Endothelial cell of umbilical vein (primary cell): ENCODE measurements at regions not wholly inside any gene's neighbourhood (a gene's known extent, or its start where the extent isn't known, plus 50 kb on each side); places are given as distances from the start of the nearest gene placed in this dataset.

Experiments used
- BruUV-seq: library from RNA; stranded (reverse); fragments of 400-500 nt; replicated peaks from 2 replicates; lab custom pipeline; 2021; lab: Mats Ljungman, UMichigan
- CTCF ChIA-PET: fragments of 300-600, 350-600 bp; sonication (Branson Sonifier 250); formaldehyde crosslinking; loops from one replicate; lab custom pipeline; 2021; ENCODE audit warnings: antibody characterized with exemption, inconsistent platforms; lab: Charles Lee
- POLR2A ChIA-PET: fragments of 300-600, 350-600 bp; sonication (Branson Sonifier 250); formaldehyde crosslinking; loops from one replicate; lab custom pipeline; 2021; ENCODE audit warnings: antibody characterized with exemption, inconsistent platforms; lab: Charles Lee
- DNase-seq: peaks from one replicate; pipeline ENCODE4 v3.0.0-alpha.2; 2011; ENCODE audit warnings: low read depth, low spot score
- FAIRE-seq: peaks from 2 replicates; lab custom pipeline; 2011; peaks lifted over from hg19 to GRCh38; lab: Jason Lieb, UNC
- H2AFZ ChIP-seq: 2 replicates; pipeline ENCODE4 v1.6.0; 2012; ENCODE audit warnings: low read depth, low read length, control low read depth, inconsistent platforms
- H3K27ac ChIP-seq: 2 replicates; pipeline ENCODE4 v1.5.1; 2011; ENCODE audit warnings: low read depth, mild to moderate bottlenecking, control low read depth, low read length, moderate library complexity; ENCODE audit not compliant: insufficient read depth
- H3K27me3 ChIP-seq, 2 experiments: 2 replicates each; pipeline versions ENCODE4 v1.6.0 to v1.6.1; 2011; ENCODE audit warnings: low read length in 2 of 2, mixed read lengths in 1 of 2; ENCODE audit not compliant: control insufficient read depth in 2 of 2, insufficient read depth in 2 of 2
- H3K36me3 ChIP-seq, 2 experiments: 2 replicates in 1 of 2; 3 replicates in 1 of 2; pipeline ENCODE4 v1.5.1; 2011; ENCODE audit warnings: low read length in 2 of 2, mild to moderate bottlenecking in 1 of 2, moderate library complexity in 1 of 2; ENCODE audit not compliant: control insufficient read depth in 2 of 2, insufficient read depth in 2 of 2; ENCODE audit errors: extremely low read depth in 1 of 2
- H3K4me1 ChIP-seq: 3 replicates; pipeline ENCODE4 v1.5.1; 2011; ENCODE audit warnings: mild to moderate bottlenecking, low read length; ENCODE audit not compliant: control insufficient read depth, insufficient read depth; ENCODE audit errors: extremely low read depth
- H3K4me2 ChIP-seq: 2 replicates; pipeline ENCODE4 v1.6.1; 2011; ENCODE audit warnings: low read length, control low read depth, mixed read lengths; ENCODE audit not compliant: insufficient read depth
- H3K4me3 ChIP-seq, 3 experiments: fragments of 200-600 bp in 1 of 3; sonication (generic), shearing (Covaris generic) in 1 of 3; replicated peaks in 1 of 3; 2 replicates each; pipeline ENCODE4 v1.5.1; 2011 to 2016; ENCODE audit warnings: control low read depth in 3 of 3, low read length in 3 of 3, mild to moderate bottlenecking in 2 of 3, inconsistent platforms in 1 of 3, low read depth in 1 of 3, moderate library complexity in 1 of 3; ENCODE audit not compliant: insufficient read depth in 1 of 3
- H3K79me2 ChIP-seq: 2 replicates; pipeline ENCODE4 v1.6.0; 2012; ENCODE audit warnings: low read length, inconsistent platforms; ENCODE audit not compliant: control insufficient read depth, insufficient read depth
- H3K9ac ChIP-seq: replicated peaks from 2 replicates; pipeline ENCODE3; 2011; ENCODE audit warnings: low read length, control low read depth; ENCODE audit not compliant: insufficient read depth; ENCODE audit errors: extremely low read depth
- H3K9me1 ChIP-seq: replicated peaks from 3 replicates; pipeline ENCODE4 v1.6.0; 2011; ENCODE audit warnings: mild to moderate bottlenecking, low read length; ENCODE audit not compliant: control insufficient read depth, insufficient read depth; ENCODE audit errors: extremely low read depth
- H3K9me3 ChIP-seq: replicated peaks from 2 replicates; pipeline ENCODE4 v1.5.1; 2012; ENCODE audit warnings: low read length, inconsistent platforms; ENCODE audit not compliant: control insufficient read depth, insufficient read depth
- H4K20me1 ChIP-seq: replicated peaks from 2 replicates; pipeline ENCODE3; 2011; ENCODE audit warnings: mild to moderate bottlenecking, low read length; ENCODE audit not compliant: control insufficient read depth, insufficient read depth; ENCODE audit errors: extremely low read depth
- EZH2 ChIP-seq: IDR thresholded peaks from 2 replicates; pipeline ENCODE4 v1.6.1; 2012; ENCODE audit warnings: borderline replicate concordance, low read depth, mild to moderate bottlenecking, moderate library complexity, low read length, inconsistent platforms; ENCODE audit not compliant: severe bottlenecking
- FOS ChIP-seq: IDR thresholded peaks from 2 replicates; pipeline ENCODE4 v1.6.1; 2011; ENCODE audit warnings: mild to moderate bottlenecking, low read length, moderate library complexity, borderline replicate concordance; ENCODE audit not compliant: insufficient read depth
- GATA2 ChIP-seq: IDR thresholded peaks from 2 replicates; pipeline ENCODE4 v1.7.0; 2011; ENCODE audit warnings: low read depth, mild to moderate bottlenecking, moderate library complexity, mixed read lengths, low read length; ENCODE audit not compliant: insufficient read length, insufficient read depth
- JUN ChIP-seq: IDR thresholded peaks from 2 replicates; pipeline ENCODE4 v1.6.1; 2011; ENCODE audit warnings: borderline replicate concordance, low read depth; ENCODE audit not compliant: insufficient read length, insufficient read depth
- MYC ChIP-seq: IDR thresholded peaks from one replicate; pipeline ENCODE4 v1.6.1; 2011; ENCODE audit warnings: mild to moderate bottlenecking, low read depth, low read length
- POLR2A ChIP-seq: IDR thresholded peaks from 2 replicates; pipeline ENCODE4 v1.6.1; 2012; ENCODE audit warnings: low read depth, mild to moderate bottlenecking, control low read depth, low read length
- POLR2AphosphoS5 ChIP-seq: IDR thresholded peaks from 2 replicates; pipeline ENCODE4 v1.6.1; 2012; ENCODE audit warnings: low read depth, mild to moderate bottlenecking, control low read depth, low read length, moderate library complexity; ENCODE audit not compliant: insufficient read depth
- dilution Hi-C: fragments of 300-500 bp; cut with MboI; formaldehyde crosslinking; loops from one replicate; pipeline ENCODE4 v1.15.0; 2019; ENCODE audit warnings: low sequenced_read_pairs; ENCODE audit not compliant: extremely low pct_ligation_motif_present
- intact Hi-C: fragments of 100-400 bp; cut with micrococcal nuclease; formaldehyde crosslinking; loops from one replicate; pipeline ENCODE4 v1.10.0; 2022
- TF ChIP-seq, protein P1 (sequence below), 2 donors: IDR thresholded peaks; 1 replicate in 1 of 2; 2 replicates in 1 of 2; pipeline ENCODE4 v1.5.1; 2011; ENCODE audit warnings: low read length in 2 of 2, mild to moderate bottlenecking in 2 of 2, moderate library complexity in 2 of 2, control low read depth in 1 of 2, inconsistent platforms in 1 of 2, low read depth in 1 of 2; ENCODE audit not compliant: insufficient read depth in 1 of 2; ENCODE audit errors: extremely low read depth in 1 of 2
- TF ChIP-seq, protein P2 (sequence below): IDR thresholded peaks from 2 replicates; pipeline ENCODE4 v1.6.1; 2011; ENCODE audit not compliant: insufficient read depth, insufficient read length

DNA sequence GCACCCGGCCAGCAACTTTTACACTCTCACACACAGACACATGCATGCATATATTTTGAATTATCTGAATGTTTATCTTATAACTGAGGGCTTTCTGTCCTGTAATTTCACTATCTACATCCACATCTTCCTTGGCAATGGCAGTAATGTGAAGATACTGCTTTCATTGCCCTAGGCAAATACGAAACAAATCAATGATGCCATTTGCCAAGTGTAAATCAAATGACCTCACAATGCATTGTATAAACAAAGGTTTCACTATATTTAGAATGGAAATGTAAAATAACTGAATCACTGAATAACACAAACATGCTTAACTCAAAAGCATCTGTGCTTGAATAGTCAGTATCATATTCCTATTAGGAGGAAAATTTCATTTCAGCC, 455.6 kb downstream of the TBL1XR1 start:
- no peak for TF ChIP-seq EZH2
- no peak for TF ChIP-seq GATA2
- no peak for TF ChIP-seq FOS
- TF ChIP-seq POLR2A = no peak
- no TSS peak for BruUV-seq
- Histone ChIP-seq H3K27me3 (no peaks in the 10 kb centered on the region), H3K27ac (no peak overlapping the region), H3K4me3 (no peak overlapping the region), H3K4me2 (no peak overlapping the region), H3K9ac (no peak overlapping the region), H3K9me3 (no peaks in the 10 kb centered on the region), H3K4me1 (no peaks in the 10 kb centered on the region), H3K9me1 (no peaks in the 10 kb centered on the region), H4K20me1 (no peaks in the 10 kb centered on the region), H2AFZ (no peak overlapping the region), H3K79me2 (no peaks in the 10 kb centered on the region), H3K36me3 (no peaks in the 10 kb centered on the region)
- FAIRE-seq (no peak), DNase-seq (no peak)
- intact Hi-C loops (no loop called here), dilution Hi-C loops (no loop called here)
- POLR2A ChIA-PET = no interaction called here
- CTCF ChIA-PET = no interaction called here

DNA sequence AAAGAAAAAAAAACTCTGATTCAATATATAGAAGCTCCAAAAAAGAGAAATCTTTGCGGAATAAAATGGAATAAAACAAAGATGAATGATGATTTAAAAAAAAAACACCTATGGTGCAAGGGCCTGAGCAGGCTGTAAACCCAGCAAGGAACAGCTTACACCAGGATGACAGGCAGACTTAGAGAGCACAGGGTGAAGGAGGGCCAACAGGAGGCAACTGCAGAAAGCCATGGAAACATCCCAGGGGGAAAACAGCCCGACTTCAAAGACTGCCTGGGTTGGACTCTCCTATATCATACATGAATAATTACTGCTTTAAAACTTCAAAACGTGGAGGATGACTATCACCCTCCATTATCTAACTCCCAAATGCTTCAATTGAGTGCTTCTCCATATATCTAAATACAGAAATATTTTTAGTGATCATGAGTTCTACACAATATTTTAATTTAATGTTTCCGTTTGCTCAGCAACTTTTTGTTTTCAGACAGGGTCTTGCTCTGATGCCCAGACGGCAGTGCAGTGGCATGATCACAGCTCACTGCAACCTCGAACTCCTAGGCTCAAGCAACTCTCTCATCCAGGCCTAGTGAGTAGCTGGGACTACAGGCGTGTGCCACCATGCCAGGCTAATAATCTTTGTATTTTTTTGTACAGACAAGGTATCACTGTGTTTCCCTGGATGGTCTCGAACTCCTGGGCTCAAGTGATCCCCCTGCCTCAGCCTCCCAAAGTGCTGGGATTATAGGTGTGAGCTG, 456.2 kb downstream of the TBL1XR1 start:
- H2AFZ ChIP-seq = no peak overlapping the region
- H3K4me2 ChIP-seq = no peak overlapping the region
- TF ChIP-seq EZH2 (no peak), POLR2AphosphoS5 (no peak), MYC (no peak), POLR2A (no peak), JUN (no peak), GATA2 (no peak), FOS (no peak)
- TF ChIP-seq, protein P1, sequence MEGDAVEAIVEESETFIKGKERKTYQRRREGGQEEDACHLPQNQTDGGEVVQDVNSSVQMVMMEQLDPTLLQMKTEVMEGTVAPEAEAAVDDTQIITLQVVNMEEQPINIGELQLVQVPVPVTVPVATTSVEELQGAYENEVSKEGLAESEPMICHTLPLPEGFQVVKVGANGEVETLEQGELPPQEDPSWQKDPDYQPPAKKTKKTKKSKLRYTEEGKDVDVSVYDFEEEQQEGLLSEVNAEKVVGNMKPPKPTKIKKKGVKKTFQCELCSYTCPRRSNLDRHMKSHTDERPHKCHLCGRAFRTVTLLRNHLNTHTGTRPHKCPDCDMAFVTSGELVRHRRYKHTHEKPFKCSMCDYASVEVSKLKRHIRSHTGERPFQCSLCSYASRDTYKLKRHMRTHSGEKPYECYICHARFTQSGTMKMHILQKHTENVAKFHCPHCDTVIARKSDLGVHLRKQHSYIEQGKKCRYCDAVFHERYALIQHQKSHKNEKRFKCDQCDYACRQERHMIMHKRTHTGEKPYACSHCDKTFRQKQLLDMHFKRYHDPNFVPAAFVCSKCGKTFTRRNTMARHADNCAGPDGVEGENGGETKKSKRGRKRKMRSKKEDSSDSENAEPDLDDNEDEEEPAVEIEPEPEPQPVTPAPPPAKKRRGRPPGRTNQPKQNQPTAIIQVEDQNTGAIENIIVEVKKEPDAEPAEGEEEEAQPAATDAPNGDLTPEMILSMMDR (IDR thresholded peaks at IDR 0.05; ENCODE audit: extremely low read depth in 1 of 2, insufficient read depth in 1 of 2, low read depth in 1 of 2, low read length in 2 of 2) = no peak
- TF ChIP-seq, protein P2, sequence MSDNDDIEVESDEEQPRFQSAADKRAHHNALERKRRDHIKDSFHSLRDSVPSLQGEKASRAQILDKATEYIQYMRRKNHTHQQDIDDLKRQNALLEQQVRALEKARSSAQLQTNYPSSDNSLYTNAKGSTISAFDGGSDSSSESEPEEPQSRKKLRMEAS = no peak
- H3K79me2 ChIP-seq = no peaks in the 10 kb centered on the region
- H3K36me3 ChIP-seq = no peaks in the 10 kb centered on the region
- dilution Hi-C loops = no loop called here
- no peak overlapping the region for H3K4me3 ChIP-seq
- no peaks in the 10 kb centered on the region for H3K9me3 ChIP-seq
- H3K27me3 ChIP-seq = no peaks in the 10 kb centered on the region
- POLR2A ChIA-PET = no interaction called here
- FAIRE-seq (no peak), DNase-seq (no peak)
- H3K9me1 ChIP-seq = no peaks in the 10 kb centered on the region
- CTCF ChIA-PET = no interaction called here
- intact Hi-C loops = no loop called here
- no peaks in the 10 kb centered on the region for H4K20me1 ChIP-seq
- BruUV-seq = no TSS peak
- no peaks in the 10 kb centered on the region for H3K4me1 ChIP-seq
- no peak overlapping the region for H3K27ac ChIP-seq
- no peak overlapping the region for H3K9ac ChIP-seq
